Uterus (tissue), 2 donors: ENCODE measurements at regions not wholly inside any gene's neighbourhood (a gene's known extent, or its start where the extent isn't known, plus 50 kb on each side); places are given as distances from the start of the nearest gene placed in this dataset.

Experiments used
- CTCF ChIP-seq, 4 experiments: fragments of 200-600 bp in 2 of 4; fragments of 450-650 bp in 2 of 4; sonication (generic) in 2 of 4; IDR thresholded peaks; one replicate each; pipeline ENCODE4 v1.5.1; 2016 to 2019; ENCODE audit warnings: antibody characterized with exemption in 4 of 4, mild to moderate bottlenecking in 2 of 4, moderate library complexity in 1 of 4
- POLR2A ChIP-seq, 2 donors: fragments of 450-650 bp; IDR thresholded peaks; one replicate each; pipeline ENCODE4 v1.6.1; 2016; ENCODE audit warnings: antibody characterized with exemption in 2 of 2, mild to moderate bottlenecking in 1 of 2, moderate library complexity in 1 of 2

- TF ChIP-seq CTCF (IDR thresholded peaks at IDR 0.05) (no peak), POLR2A (IDR thresholded peaks at IDR 0.05) (no peak)
These were observed 2325.6 kb upstream of the PCDH20 start for GRCh38 chr13:63741029-63741813.
